GM21423 (cell line): ENCODE measurements at regions not wholly inside any gene's neighbourhood (a gene's known extent, or its start where the extent isn't known, plus 50 kb on each side); places are given as distances from the start of the nearest gene placed in this dataset.

Experiments used
- ATAC-seq: cut with Tn5 transposase; IDR thresholded peaks from one replicate; pipeline ENCODE4 v1.9.1; 2021; ENCODE audit warnings: mild to moderate bottlenecking, moderate library complexity; ENCODE audit not compliant: unreplicated experiment

DNA sequence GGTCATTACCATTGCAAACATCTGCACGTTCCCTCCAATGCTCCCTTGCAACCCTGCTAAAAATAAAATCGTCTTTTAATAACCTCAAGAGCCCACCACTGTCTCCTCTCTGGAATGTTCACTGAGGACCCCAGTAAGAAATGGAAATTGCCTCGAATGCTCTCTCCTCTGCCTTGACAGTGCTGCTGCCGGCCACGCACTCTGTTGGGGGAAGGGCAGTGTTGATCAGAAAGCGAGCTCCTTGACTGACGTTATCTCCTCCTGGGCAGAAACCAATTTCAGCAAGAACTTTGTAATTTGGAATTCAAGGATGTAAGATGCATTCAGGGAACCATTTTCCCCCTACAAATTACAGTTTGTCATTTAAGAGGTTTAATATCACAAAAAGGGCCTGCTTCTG lies 718.5 kb downstream of the UQCRFS1 start:
- ATAC-seq: no peak

DNA sequence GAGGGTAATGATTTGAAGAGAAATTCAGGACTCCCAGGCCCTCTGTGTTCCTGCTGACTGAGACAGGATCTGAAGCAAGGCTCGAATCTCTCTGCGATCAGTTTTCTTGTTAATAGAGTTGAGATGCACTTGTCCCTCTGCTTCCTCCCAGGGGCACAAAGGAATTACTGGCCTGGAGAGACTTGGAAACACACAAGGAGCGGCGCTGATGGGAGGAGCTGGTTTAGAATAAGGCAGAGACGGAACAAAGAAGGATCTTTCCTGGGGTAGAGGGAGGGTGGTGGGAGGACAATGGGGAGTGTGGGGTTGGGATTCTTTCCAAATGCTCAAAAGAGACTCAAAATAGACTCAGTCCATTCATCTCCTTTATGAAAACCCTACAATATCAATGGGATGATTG lies 719.1 kb downstream of the UQCRFS1 start:
- no peak for ATAC-seq

DNA sequence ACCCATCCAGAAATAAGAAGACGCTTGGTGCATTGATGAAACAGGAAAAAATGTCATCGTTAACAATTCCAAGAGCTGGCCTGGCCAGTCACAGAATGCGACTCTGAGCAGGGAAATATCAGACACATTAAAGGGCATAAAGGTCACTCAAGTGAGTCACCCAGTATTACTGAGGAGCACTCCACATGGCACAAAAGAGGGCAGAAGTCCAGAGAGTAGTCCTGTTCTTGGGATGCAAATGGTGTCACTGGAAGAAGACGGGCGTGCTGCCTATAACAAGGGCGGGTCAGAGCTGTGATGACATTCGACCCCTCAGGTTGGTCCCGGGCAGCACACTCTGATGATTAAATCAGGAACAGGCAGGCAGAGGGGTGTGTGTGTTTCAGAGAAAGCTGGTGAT lies 720.3 kb downstream of the UQCRFS1 start:
- ATAC-seq: no peak

DNA sequence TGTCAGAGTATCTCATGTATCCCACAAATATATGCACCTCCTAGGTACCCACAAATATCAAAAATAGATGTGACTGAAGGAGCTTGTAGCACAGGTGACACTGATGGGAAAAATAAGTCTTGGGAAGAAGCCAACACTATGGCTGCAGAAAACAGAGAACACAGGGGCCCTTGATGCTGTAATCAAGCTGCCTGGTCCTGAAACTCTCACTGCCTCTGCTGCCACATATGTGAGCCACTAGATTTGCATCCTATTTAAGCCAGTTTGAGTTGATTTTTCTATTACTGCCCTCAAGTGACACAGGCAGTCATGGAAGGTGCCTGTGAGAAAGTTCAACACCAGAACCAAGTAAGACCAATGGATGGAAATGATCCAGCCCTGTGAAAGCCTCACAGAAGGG lies 720.8 kb downstream of the UQCRFS1 start:
- ATAC-seq: no peak

GRCh38 chr19:28489776-28490175 lies 723.2 kb downstream of the UQCRFS1 start:
- no peak for ATAC-seq

- ATAC-seq: no peak
Observed at GRCh38 chr19:28489126-28489660, 723.8 kb downstream of the UQCRFS1 start.

GRCh38 chr19:28487999-28488398 lies 725.0 kb downstream of the UQCRFS1 start:
- no peak for ATAC-seq

DNA sequence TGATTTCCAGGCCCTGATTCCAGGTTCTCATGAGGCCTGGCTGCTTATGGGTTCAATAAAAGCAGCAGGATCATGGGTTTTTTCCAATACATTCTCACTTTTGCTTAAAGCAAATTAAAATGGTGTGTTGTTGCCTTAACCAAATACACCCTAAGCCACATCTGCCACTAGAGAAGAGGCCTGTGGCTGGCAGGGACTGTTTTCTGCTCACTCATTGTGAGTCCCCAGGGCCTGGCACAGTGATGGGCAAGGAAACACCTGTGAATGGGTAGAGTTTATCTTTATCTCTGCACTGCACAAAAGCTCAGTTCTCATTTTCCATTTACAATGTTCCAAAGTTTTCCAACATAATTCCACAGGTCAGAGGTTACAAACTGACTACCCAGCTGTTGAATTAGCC lies 726.0 kb downstream of the UQCRFS1 start:
- no peak for ATAC-seq

DNA sequence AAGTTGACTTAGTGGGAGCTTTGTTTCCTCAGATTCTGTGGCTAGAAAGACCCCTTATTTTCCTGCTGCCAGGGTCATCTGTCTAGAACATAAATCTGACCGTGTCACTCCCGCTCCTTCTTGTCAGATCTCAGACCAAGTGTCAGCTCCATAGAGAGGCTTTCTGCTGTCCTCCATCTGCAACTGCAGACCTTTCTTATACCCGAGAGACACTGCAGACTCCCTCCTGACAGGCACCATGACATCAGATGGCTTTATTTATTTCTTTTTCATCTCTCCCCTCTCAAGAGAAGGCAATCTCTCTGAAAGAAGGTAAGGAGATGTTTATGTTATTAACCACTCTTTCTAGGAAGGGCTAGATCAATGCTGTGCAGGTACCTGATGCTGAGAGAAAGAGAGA lies 726.5 kb downstream of the UQCRFS1 start:
- ATAC-seq: no peak

DNA sequence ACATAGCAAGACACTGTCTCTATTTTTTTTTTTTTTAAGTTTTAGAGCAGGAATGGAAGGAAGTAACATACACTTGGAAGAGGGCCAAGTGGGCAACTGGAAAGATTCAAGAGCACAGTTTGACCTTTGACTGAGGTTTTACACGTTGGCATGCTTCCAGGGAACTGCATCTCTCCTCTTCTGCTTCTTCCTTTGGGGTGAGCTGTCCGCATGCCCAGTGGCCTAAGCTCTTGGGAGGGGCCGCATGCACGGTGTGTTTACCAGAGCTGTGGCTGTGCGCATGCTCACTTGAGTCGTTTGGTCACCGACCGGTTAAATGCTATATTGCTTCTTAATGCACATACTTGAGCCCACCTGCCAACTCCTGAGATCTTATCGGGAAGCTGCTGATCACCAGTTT lies 727.7 kb downstream of the UQCRFS1 start:
- no peak for ATAC-seq

DNA sequence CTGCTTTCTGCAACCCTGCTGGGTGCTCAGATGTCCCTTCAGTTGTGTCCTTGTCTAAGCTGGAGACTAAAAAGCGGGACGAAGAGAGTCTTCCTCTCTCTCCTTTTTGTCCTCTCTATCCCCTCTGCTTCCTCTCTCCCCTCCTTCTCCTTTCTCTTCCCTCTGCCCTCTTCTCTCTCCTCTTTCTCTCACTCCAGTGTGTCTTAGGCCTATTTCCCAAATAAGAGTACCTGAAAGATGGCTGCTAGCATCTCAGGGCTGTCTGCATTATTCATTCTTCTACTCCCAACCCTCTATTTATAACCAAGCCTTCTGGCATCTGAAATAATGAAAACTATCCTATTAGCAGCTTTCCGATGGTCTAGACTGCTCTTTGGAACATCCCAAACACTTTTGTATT lies 729.8 kb downstream of the UQCRFS1 start:
- ATAC-seq: no peak

GRCh38 chr19:28482221-28482620 lies 730.7 kb downstream of the UQCRFS1 start:
- no peak for ATAC-seq

GRCh38 chr19:28481674-28482073 lies 731.3 kb downstream of the UQCRFS1 start:
- ATAC-seq: no peak

- ATAC-seq: no peak
Observed at GRCh38 chr19:28475525-28475924, 737.4 kb downstream of the UQCRFS1 start.

- ATAC-seq: no peak
Observed at GRCh38 chr19:28472843-28473242, 740.1 kb downstream of the UQCRFS1 start.

DNA sequence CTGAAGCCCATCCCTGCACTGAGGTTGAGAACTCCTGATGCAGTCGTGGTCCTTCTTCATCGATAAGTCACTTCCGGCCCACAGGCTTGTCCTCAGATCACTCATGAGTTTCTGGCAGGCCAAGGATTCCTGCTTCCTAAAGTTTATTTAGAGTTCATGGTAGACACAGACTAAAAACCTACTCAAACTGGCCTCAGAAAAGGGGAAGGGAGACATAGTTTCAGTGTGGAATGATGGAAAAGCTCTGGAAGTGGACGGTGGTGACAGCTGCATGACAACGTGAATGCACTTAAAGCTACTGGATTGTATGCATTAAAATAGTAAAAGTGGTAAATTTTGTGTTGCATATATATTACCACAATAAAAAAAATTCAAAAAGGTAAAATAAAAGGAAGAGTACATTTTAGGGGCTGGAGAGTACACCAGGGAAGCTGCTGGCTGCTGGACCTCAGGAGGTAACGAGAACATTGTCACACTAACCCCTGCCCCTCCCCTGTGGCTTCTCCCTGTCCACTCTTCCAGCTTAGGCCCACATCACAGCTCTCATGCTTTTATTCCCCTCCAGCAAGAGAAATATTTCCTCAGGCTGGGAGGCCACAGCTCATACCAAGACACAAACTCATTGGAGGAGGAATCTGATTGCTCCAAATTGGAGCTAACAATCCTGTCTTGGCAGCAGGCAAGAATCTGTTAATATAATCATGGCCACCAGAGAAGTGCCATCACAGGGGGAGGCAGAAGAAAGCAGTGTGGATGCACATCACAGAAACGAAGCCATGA lies 741.0 kb downstream of the UQCRFS1 start:
- no peak for ATAC-seq

- no peak for ATAC-seq
Observed at GRCh38 chr19:28469544-28469943, 743.4 kb downstream of the UQCRFS1 start.

DNA sequence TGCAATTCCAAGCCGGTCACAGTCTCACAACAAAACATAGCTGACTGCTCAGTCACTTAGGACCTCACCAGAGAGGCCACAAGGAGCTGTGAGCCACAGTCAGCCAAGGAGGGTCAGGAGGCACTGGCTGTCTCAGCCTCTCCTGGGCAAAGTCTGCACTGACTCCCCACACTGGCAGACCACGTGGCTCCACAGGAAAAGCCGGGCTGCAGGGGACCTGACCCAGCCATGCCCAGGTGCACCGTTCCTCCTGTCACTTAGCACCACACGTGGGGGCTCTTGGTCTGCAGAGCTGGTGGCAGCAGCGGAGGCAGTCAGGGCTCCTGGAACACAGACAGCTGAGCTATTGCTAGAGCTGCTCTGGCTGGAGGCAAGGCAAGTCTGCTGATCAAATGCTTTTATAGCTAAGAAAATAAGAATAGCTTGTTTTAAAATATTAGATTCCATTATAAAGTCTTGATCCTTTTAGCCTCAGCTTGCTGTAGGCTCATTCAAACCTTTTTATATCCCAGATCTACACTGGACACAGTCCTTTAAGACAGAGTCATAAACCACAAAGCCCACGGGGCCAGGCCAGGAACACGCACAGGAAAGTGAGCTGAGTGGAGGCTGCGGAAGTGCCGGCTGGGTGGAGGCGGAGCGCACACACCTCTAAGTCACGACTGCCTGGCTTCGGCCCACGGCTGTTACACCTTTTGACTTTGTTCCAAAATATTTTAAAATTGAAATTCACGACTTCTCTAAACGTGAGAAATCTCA lies 744.1 kb downstream of the UQCRFS1 start:
- peak; percentile 51 for ATAC-seq

DNA sequence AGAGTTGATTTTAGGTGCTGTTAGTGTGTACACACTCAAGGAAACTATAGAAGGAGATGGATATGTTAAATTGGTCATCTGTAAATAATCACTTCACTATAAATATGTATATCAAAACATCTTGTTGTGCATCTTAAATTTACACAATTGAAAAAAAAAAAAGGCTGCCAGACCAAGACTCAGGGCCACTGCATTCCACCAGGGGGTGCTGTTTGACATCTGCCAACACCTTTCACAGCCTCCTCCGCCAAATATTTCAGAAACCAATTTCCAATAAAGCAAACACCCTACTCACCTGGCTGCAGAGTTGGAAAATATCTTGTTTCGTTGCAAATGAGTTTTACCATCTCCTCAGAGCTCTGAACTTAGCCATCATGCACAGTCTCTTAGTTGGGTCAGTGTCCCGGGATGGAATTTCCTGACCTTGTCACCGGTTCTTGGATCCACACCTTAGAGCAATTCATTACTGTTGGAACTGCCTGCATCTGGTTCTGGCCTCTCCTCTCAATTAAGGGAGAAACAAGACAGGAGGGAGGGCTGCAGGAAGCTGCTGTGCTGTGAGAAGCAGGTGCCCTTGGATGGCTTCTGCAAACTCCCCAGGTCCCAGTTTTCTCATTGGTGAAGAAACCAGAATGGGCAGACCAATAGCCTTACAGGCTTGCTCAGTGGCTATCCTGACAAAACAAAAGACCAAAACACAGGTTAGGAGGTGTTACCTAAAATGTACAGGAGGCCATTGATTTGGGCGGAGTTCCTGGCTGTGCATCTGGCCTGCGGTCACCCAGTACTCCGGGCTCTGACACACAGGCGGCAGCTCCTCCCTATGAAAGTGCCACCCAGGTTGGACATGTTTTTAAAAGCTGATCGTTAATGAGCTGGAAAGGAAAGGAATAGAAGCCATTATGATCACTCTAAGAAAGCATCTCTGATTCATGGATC lies 746.6 kb downstream of the UQCRFS1 start:
- no peak for ATAC-seq

- ATAC-seq: no peak
Observed at GRCh38 chr19:28465371-28466086, 747.4 kb downstream of the UQCRFS1 start.
